B cell (primary cell): ENCODE measurements at regions not wholly inside any gene's neighbourhood (a gene's known extent, or its start where the extent isn't known, plus 50 kb on each side); places are given as distances from the start of the nearest gene placed in this dataset.
"Not testable (repeated sequence)": the region's sequence is repeated elsewhere in the genome, so short reads cannot be mapped to it uniquely, and the experiment has no call there.

Experiments used
- ATAC-seq: fragments of 200-7000 bp; cut with Tn5 transposase; one replicate; pipeline ENCODE4 v1.10.0; 2021; ENCODE audit warnings: low read depth, mild to moderate bottlenecking, moderate number of reproducible peaks, moderate library complexity
- CTCF ChIA-PET: fragments of 350-600 bp; sonication (Branson Sonifier 250); formaldehyde crosslinking; loops from one replicate; lab custom pipeline; 2021; ENCODE audit warnings: antibody characterized with exemption, inconsistent platforms; lab: Charles Lee
- POLR2A ChIA-PET: fragments of 350-600 bp; sonication (Branson Sonifier 250); formaldehyde crosslinking; loops from one replicate; lab custom pipeline; 2021; ENCODE audit warnings: antibody characterized with exemption; lab: Charles Lee
- DNase-seq: peaks from one replicate; pipeline ENCODE4 v3.0.0; 2013
- H2AFZ ChIP-seq: 2 replicates; pipeline ENCODE4 v1.6.1; 2012; ENCODE audit warnings: mild to moderate bottlenecking, low read depth, low read length; ENCODE audit not compliant: insufficient read depth, poor library complexity, severe bottlenecking
- H3K27ac ChIP-seq, 2 donors: 1 replicate in 1 of 2; 2 replicates in 1 of 2; pipeline ENCODE4 v1.5.1; 2012 to 2013; ENCODE audit warnings: low read length in 2 of 2, mild to moderate bottlenecking in 2 of 2, moderate library complexity in 1 of 2
- H3K27me3 ChIP-seq, 4 experiments: fragments of 200-600 bp in 1 of 4; sonication (generic) in 1 of 4; replicated peaks in 1 of 4; 1 replicate in 2 of 4; 2 replicates in 2 of 4; pipeline versions ENCODE4 v1.6.1 to v1.7.0; 2013 to 2016; ENCODE audit warnings: low read length in 3 of 4, mild to moderate bottlenecking in 2 of 4, mixed read lengths in 1 of 4, moderate library complexity in 1 of 4; ENCODE audit not compliant: insufficient read depth in 4 of 4, control insufficient read depth in 3 of 4; ENCODE audit errors: control extremely low read depth in 1 of 4
- H3K36me3 ChIP-seq, 2 experiments: replicated peaks in 1 of 2; 1 replicate in 1 of 2; 2 replicates in 1 of 2; pipeline versions ENCODE4 v1.6.1 to v1.7.1; 2013; ENCODE audit warnings: low read length in 1 of 2; ENCODE audit not compliant: insufficient read depth in 2 of 2, control insufficient read depth in 1 of 2; ENCODE audit errors: control extremely low read depth in 1 of 2, extremely low read depth in 1 of 2
- H3K4me1 ChIP-seq, 2 donors: fragments of 200-600 bp in 1 of 2; sonication (generic) in 1 of 2; 1 replicate in 1 of 2; 2 replicates in 1 of 2; pipeline versions ENCODE4 v1.5.1 to v1.6.1; 2013 to 2017; ENCODE audit warnings: low read length in 2 of 2; ENCODE audit not compliant: control insufficient read depth in 2 of 2, insufficient read depth in 2 of 2
- H3K4me2 ChIP-seq: replicated peaks from 2 replicates; pipeline ENCODE3; 2012; ENCODE audit warnings: mild to moderate bottlenecking, low read depth, low read length; ENCODE audit not compliant: poor library complexity, severe bottlenecking
- H3K4me3 ChIP-seq, 5 experiments: fragments of 200-600 bp in 1 of 5; sonication (generic) in 1 of 5; 1 replicate in 3 of 5; 2 replicates in 2 of 5; pipeline versions ENCODE4 v1.5.1 to v1.7.0; 2011 to 2016; ENCODE audit warnings: low read length in 4 of 5, mild to moderate bottlenecking in 4 of 5, low read depth in 2 of 5, control low read depth in 1 of 5, moderate library complexity in 1 of 5; ENCODE audit not compliant: insufficient read depth in 1 of 5; ENCODE audit errors: control extremely low read depth in 1 of 5, extremely low read depth in 1 of 5
- H3K79me2 ChIP-seq: fragments of 200-600 bp; sonication (generic); one replicate; pipeline ENCODE4 v1.6.0; 2016; ENCODE audit warnings: low read length; ENCODE audit not compliant: control insufficient read depth, insufficient read depth
- H3K9ac ChIP-seq: fragments of 200-600 bp; sonication (generic); 2 replicates; pipeline ENCODE4 v1.6.1; 2017; ENCODE audit warnings: mild to moderate bottlenecking, low read length, moderate library complexity
- H3K9me3 ChIP-seq, 3 donors: one replicate each; pipeline versions ENCODE4 v1.6.1 to v1.7.1; 2013; ENCODE audit warnings: low read length in 2 of 3; ENCODE audit not compliant: control insufficient read depth in 2 of 3, insufficient read depth in 1 of 3; ENCODE audit errors: control extremely low read depth in 1 of 3
- H4K20me1 ChIP-seq: 2 replicates; pipeline ENCODE4 v1.6.0; 2012; ENCODE audit warnings: mild to moderate bottlenecking, low read length; ENCODE audit not compliant: insufficient read depth, control insufficient read depth, poor library complexity, severe bottlenecking
- H3K27ac Mint-ChIP-seq: one replicate; pipeline ENCODE4 v1.8.0; 2021; ENCODE audit warnings: mixed read lengths
- H3K27me3 Mint-ChIP-seq: one replicate; pipeline ENCODE4 v1.8.0; 2021; ENCODE audit warnings: mixed read lengths
- H3K4me1 Mint-ChIP-seq: one replicate; pipeline ENCODE4 v1.8.0; 2021; ENCODE audit warnings: mixed read lengths
- H3K4me3 Mint-ChIP-seq: one replicate; pipeline ENCODE4 v1.8.0; 2021; ENCODE audit warnings: mixed read lengths
- H3K9me3 Mint-ChIP-seq: one replicate; pipeline ENCODE4 v1.8.0; 2022; ENCODE audit warnings: mixed read lengths; ENCODE audit not compliant: insufficient read depth
- WGBS: methylation state at CpG from one replicate; pipeline ENCODE4 v1.1.5; 2013; ENCODE audit warnings: missing lambda C conversion rate; ENCODE audit not compliant: insufficient coverage; 5-methylcytosine and 5-hydroxymethylcytosine counted together
- intact Hi-C: fragments of 100-400 bp; cut with micrococcal nuclease; formaldehyde crosslinking; loops from one replicate; pipeline ENCODE4 v1.10.0; 2022
- TF ChIP-seq, protein P1 (sequence below): fragments of 200-600 bp; IDR thresholded peaks from one replicate; pipeline ENCODE4 v1.8.0; 2022; ENCODE audit warnings: antibody characterized with exemption, mild to moderate bottlenecking

DNA sequence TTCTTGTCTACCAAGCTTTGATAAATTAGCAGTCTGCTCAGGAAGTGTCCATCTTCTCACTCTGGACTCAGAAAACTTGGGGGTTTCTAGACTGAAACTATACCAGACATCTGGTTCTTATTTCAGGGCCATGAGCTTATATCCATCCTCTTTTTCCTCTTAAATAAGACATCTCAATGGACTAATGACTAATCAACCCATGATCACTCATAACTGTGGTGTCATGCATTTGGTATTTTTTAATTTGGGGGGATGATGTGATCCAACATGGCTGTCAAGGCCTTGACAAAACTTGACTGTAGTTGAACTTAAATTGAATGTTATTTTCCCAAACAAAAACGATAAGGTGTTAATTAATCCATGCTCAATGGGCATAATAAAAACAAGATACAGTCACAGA lies 87.8 kb downstream of the GPRASP3 start:
- H3K4me1 Mint-ChIP-seq, result no peaks in the 10 kb centered on the region
- no peaks in the 10 kb centered on the region for H3K27me3 Mint-ChIP-seq
- no peak overlapping the region for H3K27ac Mint-ChIP-seq
- Histone ChIP-seq H3K36me3 (no peaks in the 10 kb centered on the region), H3K4me3 (no peak overlapping the region), H3K79me2 (no peaks in the 10 kb centered on the region), H3K4me1 (no peaks in the 10 kb centered on the region), H3K27me3 (no peaks in the 10 kb centered on the region), H4K20me1 (no peaks in the 10 kb centered on the region), H3K9ac (no peak overlapping the region), H3K9me3 (no peaks in the 10 kb centered on the region), H2AFZ (no peak overlapping the region), H3K4me2 (no peak overlapping the region), H3K27ac (no peak overlapping the region)
- TF ChIP-seq, protein P1, sequence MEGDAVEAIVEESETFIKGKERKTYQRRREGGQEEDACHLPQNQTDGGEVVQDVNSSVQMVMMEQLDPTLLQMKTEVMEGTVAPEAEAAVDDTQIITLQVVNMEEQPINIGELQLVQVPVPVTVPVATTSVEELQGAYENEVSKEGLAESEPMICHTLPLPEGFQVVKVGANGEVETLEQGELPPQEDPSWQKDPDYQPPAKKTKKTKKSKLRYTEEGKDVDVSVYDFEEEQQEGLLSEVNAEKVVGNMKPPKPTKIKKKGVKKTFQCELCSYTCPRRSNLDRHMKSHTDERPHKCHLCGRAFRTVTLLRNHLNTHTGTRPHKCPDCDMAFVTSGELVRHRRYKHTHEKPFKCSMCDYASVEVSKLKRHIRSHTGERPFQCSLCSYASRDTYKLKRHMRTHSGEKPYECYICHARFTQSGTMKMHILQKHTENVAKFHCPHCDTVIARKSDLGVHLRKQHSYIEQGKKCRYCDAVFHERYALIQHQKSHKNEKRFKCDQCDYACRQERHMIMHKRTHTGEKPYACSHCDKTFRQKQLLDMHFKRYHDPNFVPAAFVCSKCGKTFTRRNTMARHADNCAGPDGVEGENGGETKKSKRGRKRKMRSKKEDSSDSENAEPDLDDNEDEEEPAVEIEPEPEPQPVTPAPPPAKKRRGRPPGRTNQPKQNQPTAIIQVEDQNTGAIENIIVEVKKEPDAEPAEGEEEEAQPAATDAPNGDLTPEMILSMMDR, result no peak
- H3K9me3 Mint-ChIP-seq, result no peaks in the 10 kb centered on the region
- no peak for DNase-seq
- no CpG with 5 or more reads among the region's 1 CpG for WGBS
- ChIA-PET POLR2A (no interaction called here), CTCF (no interaction called here)
- ATAC-seq, result no peak
- intact Hi-C loops, result no loop called here
- no peak overlapping the region for H3K4me3 Mint-ChIP-seq

DNA sequence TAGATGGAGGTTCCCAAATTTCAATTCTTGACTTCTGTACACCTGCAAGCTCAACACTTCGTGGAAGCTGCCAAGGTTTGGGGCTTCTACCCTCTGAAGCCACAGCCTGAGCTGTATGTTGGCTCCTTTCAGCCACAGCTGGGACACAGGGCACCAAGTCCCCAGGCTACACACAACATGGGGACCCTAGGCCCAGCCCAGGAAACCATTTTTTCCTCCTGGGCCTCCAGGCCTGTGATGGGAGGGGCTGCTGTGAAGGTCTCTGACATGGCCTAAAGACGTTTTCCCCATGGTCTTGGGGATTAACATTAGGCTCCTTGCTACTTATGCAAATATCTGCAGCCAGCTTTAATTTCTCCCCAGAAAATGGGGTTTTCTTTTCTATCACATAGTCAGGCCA lies 97.7 kb downstream of the GPRASP3 start:
- intact Hi-C loops, H3K79me2 ChIP-seq, H3K4me2 ChIP-seq, H3K27me3 Mint-ChIP-seq, H4K20me1 ChIP-seq, H3K27ac Mint-ChIP-seq, H3K27me3 ChIP-seq, DNase-seq, H3K4me1 ChIP-seq, H2AFZ ChIP-seq, H3K9me3 Mint-ChIP-seq, H3K4me3 Mint-ChIP-seq, H3K9ac ChIP-seq, H3K9me3 ChIP-seq, H3K36me3 ChIP-seq, ATAC-seq, CTCF ChIA-PET, H3K4me3 ChIP-seq, H3K27ac ChIP-seq, H3K4me1 Mint-ChIP-seq, POLR2A ChIA-PET: not testable (repeated sequence)
- WGBS, result 100% methylated on average over 2 of the region's 2 CpGs
